HCT116 (cell line): ENCODE measurements at regions not wholly inside any gene's neighbourhood (a gene's known extent, or its start where the extent isn't known, plus 50 kb on each side); places are given as distances from the start of the nearest gene placed in this dataset.

Experiments used
- ATAC-seq: fragments of 200-7000 bp; cut with Tn5 transposase; 2 replicates; pipeline ENCODE4 v1.9.1; 2020; ENCODE audit warnings: mild to moderate bottlenecking, moderate library complexity
- BruUV-seq: library from RNA; stranded (reverse); fragments of 400-500 nt; replicated peaks from 2 replicates; lab custom pipeline; 2021; lab: Mats Ljungman, UMichigan
- CTCF ChIA-PET: fragments of 300-600 bp; sonication (Branson Sonifier 250); formaldehyde crosslinking; loops from one replicate; lab custom pipeline; 2021; ENCODE audit warnings: antibody characterized with exemption; lab: Charles Lee
- POLR2A ChIA-PET: fragments of 300-600, 350-600 bp; sonication (Branson Sonifier 250); formaldehyde crosslinking; loops from one replicate; lab custom pipeline; 2021; ENCODE audit warnings: antibody characterized with exemption; lab: Charles Lee
- RAD21 ChIA-PET, 2 experiments: fragments of 300-600 bp; sonication (Branson Sonifier 250); formaldehyde crosslinking; loops; one replicate each; lab custom pipeline; 2023; ENCODE audit warnings: low total read pairs in 2 of 2; ENCODE audit not compliant: uncharacterized antibody in 2 of 2, unreplicated experiment in 2 of 2, low non-redundant PET in 1 of 2; lab: Charles Lee
- DNase-seq: peaks from one replicate; pipeline ENCODE4 v3.0.0-alpha.2; 2010; ENCODE audit warnings: low read depth, low spot score
- H2AFZ ChIP-seq: fragments of 200-600 bp; shearing (Covaris generic), sonication (generic); 2 replicates; pipeline ENCODE4 v1.6.1; 2017; ENCODE audit warnings: low read depth, mixed run types, mixed read lengths, antibody characterized with exemption, low read length; ENCODE audit not compliant: poor library complexity, severe bottlenecking
- H3K27ac ChIP-seq: 2 replicates; pipeline ENCODE4 v1.5.1; 2012; ENCODE audit warnings: low read depth, low read length
- H3K27me3 ChIP-seq: fragments of 200-600 bp; sonication (generic); 2 replicates; pipeline ENCODE4 v1.6.1; 2016; ENCODE audit warnings: mixed run types, low read length, mixed read lengths; ENCODE audit not compliant: insufficient read depth
- H3K36me3 ChIP-seq, 2 experiments: fragments of 200-500 bp in 1 of 2; fragments of 200-600 bp in 1 of 2; sonication (Bioruptor generic) in 1 of 2; sonication (generic) in 1 of 2; 2 replicates each; pipeline versions ENCODE4 v1.5.1 to v1.6.1; 2014 to 2016; ENCODE audit warnings: low read length in 2 of 2, inconsistent platforms in 1 of 2, mixed read lengths in 1 of 2, mixed run types in 1 of 2; ENCODE audit not compliant: insufficient read depth in 2 of 2, control insufficient read depth in 1 of 2
- H3K4me1 ChIP-seq, 2 experiments: fragments of 200-600 bp in 1 of 2; sonication (generic) in 1 of 2; 2 replicates each; pipeline versions ENCODE4 v1.5.1 to v1.6.1; 2012 to 2017; ENCODE audit warnings: low read length in 2 of 2, inconsistent platforms in 1 of 2, mild to moderate bottlenecking in 1 of 2, mixed read lengths in 1 of 2, mixed run types in 1 of 2, moderate library complexity in 1 of 2; ENCODE audit not compliant: insufficient read depth in 2 of 2, control insufficient read depth in 1 of 2
- H3K4me2 ChIP-seq: fragments of 200-600 bp; sonication (generic); 2 replicates; pipeline ENCODE4 v1.6.1; 2017; ENCODE audit warnings: mixed run types, low read length, mixed read lengths
- H3K4me3 ChIP-seq, 2 experiments: fragments of 200-600 bp in 1 of 2; sonication (generic) in 1 of 2; replicated peaks in 1 of 2; 2 replicates each; pipeline ENCODE4 v1.5.1; 2011 to 2016; ENCODE audit warnings: low read length in 2 of 2, control low read depth in 1 of 2, low read depth in 1 of 2, mild to moderate bottlenecking in 1 of 2, mixed read lengths in 1 of 2, mixed run types in 1 of 2
- H3K79me2 ChIP-seq: fragments of 200-600 bp; sonication (generic); 2 replicates; pipeline ENCODE4 v1.6.1; 2017; ENCODE audit warnings: mild to moderate bottlenecking, mixed run types, low read length, moderate library complexity, mixed read lengths; ENCODE audit not compliant: insufficient read depth
- H3K9ac ChIP-seq: fragments of 200-600 bp; sonication (generic); 2 replicates; pipeline ENCODE4 v1.6.1; 2016; ENCODE audit warnings: low read length, mixed read lengths
- H3K9me2 ChIP-seq: fragments of 200-600 bp; sonication (generic), shearing (Covaris generic); 2 replicates; pipeline ENCODE4 v1.6.1; 2017; ENCODE audit warnings: mixed run types, mild to moderate bottlenecking, moderate library complexity; ENCODE audit not compliant: insufficient read depth
- H3K9me3 ChIP-seq, 2 experiments: fragments of 200-500 bp in 1 of 2; fragments of 200-600 bp in 1 of 2; sonication (Bioruptor generic) in 1 of 2; sonication (generic) in 1 of 2; 2 replicates each; pipeline ENCODE4 v1.6.1; 2014 to 2017; ENCODE audit warnings: low read length in 2 of 2, mixed read lengths in 2 of 2, inconsistent platforms in 1 of 2, low read depth in 1 of 2, mild to moderate bottlenecking in 1 of 2, mixed run types in 1 of 2, moderate library complexity in 1 of 2; ENCODE audit not compliant: control insufficient read depth in 1 of 2, insufficient read depth in 1 of 2
- H4K20me1 ChIP-seq: fragments of 200-600 bp; sonication (generic), shearing (Covaris generic); 2 replicates; pipeline ENCODE4 v1.6.1; 2017; ENCODE audit warnings: mixed run types, mild to moderate bottlenecking, moderate library complexity; ENCODE audit not compliant: insufficient read depth
- CBX3 ChIP-seq: IDR thresholded peaks from 2 replicates; pipeline ENCODE4 v1.6.1; 2012; ENCODE audit warnings: low read depth
- EGR1 ChIP-seq: IDR thresholded peaks from 2 replicates; pipeline ENCODE4 v1.6.1; 2012; ENCODE audit warnings: low read depth
- ELF1 ChIP-seq: IDR thresholded peaks from 2 replicates; pipeline ENCODE4 v1.6.1; 2012; ENCODE audit warnings: low read depth, borderline replicate concordance
- EZH2 ChIP-seq: fragments of 200-600 bp; sonication (generic); IDR thresholded peaks from 2 replicates; pipeline ENCODE4 v1.6.1; 2017; ENCODE audit warnings: antibody characterized with exemption, mixed run types
- EZH2phosphoT487 ChIP-seq: fragments of 200-600 bp; IDR thresholded peaks from 2 replicates; pipeline ENCODE4 v1.6.1; 2018; ENCODE audit warnings: antibody characterized with exemption, borderline replicate concordance
- FOSL1 ChIP-seq: IDR thresholded peaks from 2 replicates; pipeline ENCODE4 v1.6.1; 2012; ENCODE audit warnings: low read depth
- JUND ChIP-seq: IDR thresholded peaks from 2 replicates; pipeline ENCODE4 v1.6.1; 2012
- MAX ChIP-seq: IDR thresholded peaks from 2 replicates; pipeline ENCODE4 v1.6.1; 2012
- RAD21 ChIP-seq: IDR thresholded peaks from 2 replicates; pipeline ENCODE4 v1.6.1; 2012; ENCODE audit warnings: low read depth, mild to moderate bottlenecking
- SIN3A ChIP-seq: IDR thresholded peaks from 2 replicates; pipeline ENCODE4 v1.6.1; 2012; ENCODE audit warnings: low read depth
- SP1 ChIP-seq: IDR thresholded peaks from 2 replicates; pipeline ENCODE4 v1.6.1; 2012; ENCODE audit warnings: low read depth
- SRF ChIP-seq: IDR thresholded peaks from 2 replicates; pipeline ENCODE4 v1.6.1; 2012; ENCODE audit warnings: low read depth
- TCF7L2 ChIP-seq: IDR thresholded peaks from 2 replicates; pipeline ENCODE4 v1.7.0; 2011; ENCODE audit warnings: borderline replicate concordance, inconsistent platforms; ENCODE audit not compliant: insufficient read depth, insufficient read length; ENCODE audit errors: extremely low read depth
- YY1 ChIP-seq: IDR thresholded peaks from 2 replicates; pipeline ENCODE4 v1.6.1; 2011; ENCODE audit warnings: low read length, low read depth, moderate library complexity, mild to moderate bottlenecking; ENCODE audit not compliant: insufficient replicate concordance; ENCODE audit errors: extremely low read depth
- ZFX ChIP-seq: fragments of 450-650 bp; IDR thresholded peaks from 2 replicates; pipeline ENCODE4 v1.6.1; 2017
- ZNF274 ChIP-seq: fragments of 200-500 bp; sonication (Bioruptor generic); IDR thresholded peaks from 2 replicates; pipeline ENCODE4 v1.6.1; 2014; ENCODE audit warnings: mild to moderate bottlenecking, low read depth, low read length, inconsistent platforms
- intact Hi-C: fragments of 100-400 bp; cut with micrococcal nuclease; formaldehyde crosslinking; loops from 2 replicates; pipeline ENCODE4 v1.10.0; 2022
- TF ChIP-seq, protein P1 (sequence below): IDR thresholded peaks from 2 replicates; pipeline ENCODE4 v1.6.1; 2012; ENCODE audit warnings: low read depth

- intact Hi-C loops, result no loop called here
- DNase-seq (no peak), ATAC-seq (no peak)
- H3K4me1 ChIP-seq, result no peaks in the 10 kb centered on the region; a peak in 2 of 4 replicates
- peaks cover 41% of the 10 kb centered on the region for H3K27me3 ChIP-seq
- POLR2A ChIA-PET, result no interaction called here
- H2AFZ ChIP-seq, result no peak overlapping the region
- H3K79me2 ChIP-seq, result no peaks in the 10 kb centered on the region
- no peaks in the 10 kb centered on the region for H4K20me1 ChIP-seq
- TF ChIP-seq SRF (no peak), EZH2phosphoT487 (no peak), FOSL1 (no peak), YY1 (no peak), CBX3 (no peak), MAX (no peak), ZNF274 (no peak), ELF1 (no peak)
- no peak overlapping the region for H3K27ac ChIP-seq
- no peak overlapping the region for H3K9ac ChIP-seq
- H3K4me3 ChIP-seq, result no peak overlapping the region
- H3K4me2 ChIP-seq, result no peak overlapping the region
- H3K9me2 ChIP-seq, result no peaks in the 10 kb centered on the region
- BruUV-seq, result no TSS peak
- H3K36me3 ChIP-seq, result no peaks in the 10 kb centered on the region
- CTCF ChIA-PET, result no interaction called here
- no peaks in the 10 kb centered on the region for H3K9me3 ChIP-seq
- RAD21 ChIA-PET, result no interaction called here
Measured at GRCh38 chr5:154135125-154135817, 55.3 kb upstream of the GALNT10 start.

DNA sequence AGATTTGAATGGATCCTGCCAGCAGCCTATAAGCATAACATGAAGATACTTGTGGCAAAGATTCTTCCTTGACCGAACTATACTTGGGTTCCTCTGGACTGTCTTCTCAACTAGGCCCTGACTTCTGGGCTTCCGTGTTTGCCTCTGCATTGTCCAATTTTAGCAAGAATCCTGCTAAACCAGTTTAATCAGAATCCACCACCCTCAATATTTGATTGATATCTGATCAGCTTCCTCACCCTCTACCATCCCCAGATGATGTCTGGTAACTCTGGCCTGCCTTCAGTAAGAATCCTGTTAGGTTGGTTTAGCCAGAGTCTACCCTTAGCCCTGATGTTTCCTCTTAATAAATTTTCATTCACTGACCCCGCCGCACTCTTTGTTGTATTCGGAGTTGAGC is 54.4 kb upstream of the GALNT10 start:
- CTCF ChIA-PET, result no interaction called here
- no peaks in the 10 kb centered on the region; a peak in 2 of 4 replicates for H3K4me1 ChIP-seq
- H3K79me2 ChIP-seq, result no peaks in the 10 kb centered on the region
- no peaks in the 10 kb centered on the region for H4K20me1 ChIP-seq
- H3K4me3 ChIP-seq, result no peak overlapping the region
- RAD21 ChIA-PET, result no interaction called here
- DNase-seq (no peak), ATAC-seq (no peak)
- intact Hi-C loops, result no loop called here
- H3K27ac ChIP-seq, result no peak overlapping the region
- H3K9ac ChIP-seq, result no peak overlapping the region
- no peak overlapping the region for H3K4me2 ChIP-seq
- no TSS peak for BruUV-seq
- no peak overlapping the region for H2AFZ ChIP-seq
- no peaks in the 10 kb centered on the region for H3K9me3 ChIP-seq
- H3K36me3 ChIP-seq, result no peaks in the 10 kb centered on the region
- peaks cover 33% of the 10 kb centered on the region for H3K27me3 ChIP-seq
- H3K9me2 ChIP-seq, result no peaks in the 10 kb centered on the region
- POLR2A ChIA-PET, result no interaction called here
- TF ChIP-seq TCF7L2 (no peak), JUND (no peak), ELF1 (no peak), ZFX (no peak), RAD21 (no peak), CBX3 (no peak), EZH2phosphoT487 (no peak), SP1 (no peak), ZNF274 (no peak), EGR1 (no peak), SIN3A (no peak), SRF (no peak), EZH2 (no peak), YY1 (no peak)
- TF ChIP-seq, protein P1, sequence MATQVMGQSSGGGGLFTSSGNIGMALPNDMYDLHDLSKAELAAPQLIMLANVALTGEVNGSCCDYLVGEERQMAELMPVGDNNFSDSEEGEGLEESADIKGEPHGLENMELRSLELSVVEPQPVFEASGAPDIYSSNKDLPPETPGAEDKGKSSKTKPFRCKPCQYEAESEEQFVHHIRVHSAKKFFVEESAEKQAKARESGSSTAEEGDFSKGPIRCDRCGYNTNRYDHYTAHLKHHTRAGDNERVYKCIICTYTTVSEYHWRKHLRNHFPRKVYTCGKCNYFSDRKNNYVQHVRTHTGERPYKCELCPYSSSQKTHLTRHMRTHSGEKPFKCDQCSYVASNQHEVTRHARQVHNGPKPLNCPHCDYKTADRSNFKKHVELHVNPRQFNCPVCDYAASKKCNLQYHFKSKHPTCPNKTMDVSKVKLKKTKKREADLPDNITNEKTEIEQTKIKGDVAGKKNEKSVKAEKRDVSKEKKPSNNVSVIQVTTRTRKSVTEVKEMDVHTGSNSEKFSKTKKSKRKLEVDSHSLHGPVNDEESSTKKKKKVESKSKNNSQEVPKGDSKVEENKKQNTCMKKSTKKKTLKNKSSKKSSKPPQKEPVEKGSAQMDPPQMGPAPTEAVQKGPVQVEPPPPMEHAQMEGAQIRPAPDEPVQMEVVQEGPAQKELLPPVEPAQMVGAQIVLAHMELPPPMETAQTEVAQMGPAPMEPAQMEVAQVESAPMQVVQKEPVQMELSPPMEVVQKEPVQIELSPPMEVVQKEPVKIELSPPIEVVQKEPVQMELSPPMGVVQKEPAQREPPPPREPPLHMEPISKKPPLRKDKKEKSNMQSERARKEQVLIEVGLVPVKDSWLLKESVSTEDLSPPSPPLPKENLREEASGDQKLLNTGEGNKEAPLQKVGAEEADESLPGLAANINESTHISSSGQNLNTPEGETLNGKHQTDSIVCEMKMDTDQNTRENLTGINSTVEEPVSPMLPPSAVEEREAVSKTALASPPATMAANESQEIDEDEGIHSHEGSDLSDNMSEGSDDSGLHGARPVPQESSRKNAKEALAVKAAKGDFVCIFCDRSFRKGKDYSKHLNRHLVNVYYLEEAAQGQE, result no peak
